HG03108 (cell line): ENCODE measurements at regions not wholly inside any gene's neighbourhood (a gene's known extent, or its start where the extent isn't known, plus 50 kb on each side); places are given as distances from the start of the nearest gene placed in this dataset.

Source experiments
- ATAC-seq: cut with Tn5 transposase; IDR thresholded peaks from one replicate; pipeline ENCODE4 v1.9.1; 2021; ENCODE audit warnings: moderate library complexity; ENCODE audit not compliant: unreplicated experiment

DNA sequence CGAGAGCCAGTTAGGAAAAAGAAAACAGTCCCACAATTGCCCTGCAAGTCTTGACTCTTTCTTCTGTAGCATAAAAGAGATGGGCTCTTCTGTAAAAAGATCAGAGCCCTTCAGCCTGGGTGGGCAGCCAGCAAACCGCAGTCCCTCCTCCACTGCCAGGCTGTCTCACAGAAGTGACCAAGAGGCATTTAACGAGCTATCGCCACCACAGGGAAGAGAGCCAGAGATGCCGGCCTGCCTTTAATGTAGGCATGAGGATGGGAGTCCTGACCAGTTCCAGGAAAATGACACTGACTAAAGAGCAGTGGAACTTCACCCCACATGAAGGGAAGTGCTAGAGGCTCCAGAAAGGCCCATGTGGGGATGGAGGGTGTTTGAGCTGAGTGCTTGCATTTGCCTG, 264.6 kb downstream of the NDUFS4 start:
- ATAC-seq = no peak

- no peak for ATAC-seq
These were observed 265.5 kb downstream of the NDUFS4 start for GRCh38 chr5:53825926-53826325.

DNA sequence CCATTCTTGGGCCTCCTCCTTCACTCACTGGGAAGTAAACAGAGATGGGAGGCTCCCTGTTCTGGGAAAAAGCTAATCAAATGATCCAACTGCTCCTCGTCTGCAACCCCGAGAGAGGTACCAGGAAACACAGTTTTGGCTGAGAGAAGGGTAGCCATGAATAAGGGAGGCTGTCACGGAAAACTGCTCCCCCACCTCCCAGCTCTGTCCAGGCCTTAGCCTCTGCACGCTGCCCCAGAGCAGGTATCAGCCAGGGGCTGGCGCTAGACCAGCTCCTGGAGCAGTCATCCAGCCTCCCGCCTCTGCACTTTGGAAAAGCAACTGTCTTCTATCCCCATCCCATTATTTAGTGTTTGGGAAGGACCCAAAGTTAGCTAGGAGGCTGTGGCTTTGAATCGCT, 266.1 kb downstream of the NDUFS4 start:
- no peak for ATAC-seq

GRCh38 chr5:53827211-53827651, 266.8 kb downstream of the NDUFS4 start:
- no peak for ATAC-seq

DNA sequence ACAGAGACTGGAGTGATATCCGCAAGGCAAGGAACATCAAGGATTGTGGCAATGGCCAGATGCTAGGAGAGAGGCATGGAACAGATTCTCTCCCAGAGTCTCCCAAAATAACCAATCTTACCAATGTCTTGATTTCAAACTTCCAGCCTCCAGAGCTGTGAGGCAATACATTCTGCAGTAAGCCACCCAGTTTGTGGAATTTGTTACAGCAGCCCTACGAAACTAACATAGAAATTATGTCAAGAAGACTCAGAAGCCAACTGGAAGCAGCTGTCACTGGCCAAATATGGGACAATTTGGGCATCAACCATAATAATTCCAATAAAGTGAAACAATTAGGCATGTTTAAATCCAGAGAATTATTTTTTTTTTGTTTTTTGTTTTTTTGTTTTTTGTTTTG, 271.1 kb downstream of the NDUFS4 start:
- ATAC-seq = no peak
